ENCODE measurements at regions not wholly inside any gene's neighbourhood (a gene's known extent, or its start where the extent isn't known, plus 50 kb on each side); places are given as distances from the start of the nearest gene placed in this dataset.

GRCh38 chr2:75287624-75288316 is 88.5 kb upstream of the TACR1 start:
- TF ChIP-seq CTCF (IDR thresholded peaks at IDR 0.05; ENCODE audit: unreplicated experiment) = no peak
- Mint-ChIP-seq H3K36me3 (ENCODE audit: low read depth, unreplicated experiment) (no peaks in the 10 kb centered on the region), H3K27ac (ENCODE audit: unreplicated experiment) (no peak overlapping the region), H3K9me3 (ENCODE audit: unreplicated experiment) (no peaks in the 10 kb centered on the region), H3K4me1 (ENCODE audit: unreplicated experiment) (peaks cover 7% of the 10 kb centered on the region), H3K4me3 (ENCODE audit: unreplicated experiment) (no peak overlapping the region), H3K27me3 (ENCODE audit: unreplicated experiment) (no peaks in the 10 kb centered on the region)
- DNase-seq (ENCODE audit: low spot score) = no peak

GRCh38 chr2:75284345-75284744 is 85.0 kb upstream of the TACR1 start:
- no peaks in the 10 kb centered on the region for H3K9me3 Mint-ChIP-seq (ENCODE audit: unreplicated experiment)
- H3K36me3 Mint-ChIP-seq (ENCODE audit: low read depth, unreplicated experiment) = no peaks in the 10 kb centered on the region
- TF ChIP-seq CTCF (IDR thresholded peaks at IDR 0.05; ENCODE audit: unreplicated experiment) = no peak
- H3K27me3 Mint-ChIP-seq (ENCODE audit: unreplicated experiment) = no peaks in the 10 kb centered on the region
- H3K27ac Mint-ChIP-seq (ENCODE audit: unreplicated experiment) = no peak overlapping the region
- DNase-seq (ENCODE audit: low spot score) = no peak
- H3K4me1 Mint-ChIP-seq (ENCODE audit: unreplicated experiment) = peaks cover 7% of the 10 kb centered on the region
- H3K4me3 Mint-ChIP-seq (ENCODE audit: unreplicated experiment) = no peak overlapping the region

GRCh38 chr2:75278821-75279379 is 79.6 kb upstream of the TACR1 start:
- no peaks in the 10 kb centered on the region for H3K27me3 Mint-ChIP-seq (ENCODE audit: unreplicated experiment)
- no peak overlapping the region for H3K27ac Mint-ChIP-seq (ENCODE audit: unreplicated experiment)
- H3K4me1 Mint-ChIP-seq (ENCODE audit: unreplicated experiment) = peaks cover 9% of the 10 kb centered on the region
- no peak for DNase-seq (ENCODE audit: low spot score)
- H3K9me3 Mint-ChIP-seq (ENCODE audit: unreplicated experiment) = no peaks in the 10 kb centered on the region
- TF ChIP-seq CTCF (IDR thresholded peaks at IDR 0.05; ENCODE audit: unreplicated experiment) = no peak
- no peaks in the 10 kb centered on the region for H3K36me3 Mint-ChIP-seq (ENCODE audit: low read depth, unreplicated experiment)
- no peak overlapping the region for H3K4me3 Mint-ChIP-seq (ENCODE audit: unreplicated experiment)

- H3K27ac Mint-ChIP-seq (ENCODE audit: unreplicated experiment) = no peak overlapping the region
- H3K9me3 Mint-ChIP-seq (ENCODE audit: unreplicated experiment) = no peaks in the 10 kb centered on the region
- no peak for DNase-seq (ENCODE audit: low spot score)
- no peak for TF ChIP-seq CTCF (IDR thresholded peaks at IDR 0.05; ENCODE audit: unreplicated experiment)
- H3K4me1 Mint-ChIP-seq (ENCODE audit: unreplicated experiment) = peaks cover 9% of the 10 kb centered on the region
- H3K36me3 Mint-ChIP-seq (ENCODE audit: low read depth, unreplicated experiment) = no peaks in the 10 kb centered on the region
- H3K4me3 Mint-ChIP-seq (ENCODE audit: unreplicated experiment) = no peak overlapping the region
- H3K27me3 Mint-ChIP-seq (ENCODE audit: unreplicated experiment) = no peaks in the 10 kb centered on the region
Observed at GRCh38 chr2:75278314-75278713, 79.0 kb upstream of the TACR1 start.

GRCh38 chr2:75277111-75277510 is 77.8 kb upstream of the TACR1 start:
- no peaks in the 10 kb centered on the region for H3K36me3 Mint-ChIP-seq (ENCODE audit: low read depth, unreplicated experiment)
- no peaks in the 10 kb centered on the region for H3K9me3 Mint-ChIP-seq (ENCODE audit: unreplicated experiment)
- peaks cover 9% of the 10 kb centered on the region for H3K4me1 Mint-ChIP-seq (ENCODE audit: unreplicated experiment)
- DNase-seq (ENCODE audit: low spot score) = no peak
- no peak overlapping the region for H3K4me3 Mint-ChIP-seq (ENCODE audit: unreplicated experiment)
- no peak overlapping the region for H3K27ac Mint-ChIP-seq (ENCODE audit: unreplicated experiment)
- H3K27me3 Mint-ChIP-seq (ENCODE audit: unreplicated experiment) = no peaks in the 10 kb centered on the region
- TF ChIP-seq CTCF (IDR thresholded peaks at IDR 0.05; ENCODE audit: unreplicated experiment) = no peak
